ENCODE measurements at regions not wholly inside any gene's neighbourhood (a gene's known extent, or its start where the extent isn't known, plus 50 kb on each side); places are given as distances from the start of the nearest gene placed in this dataset.
A peak's percentile ranks its signal among the peaks of the same experiment; 100 is the strongest.

GRCh38 chr4:141391771-141392170 is 171.1 kb downstream of the ZNF330 start:
- peak overlapping the region; percentile 33 for H3K27ac ChIP-seq
- DNase-seq (ENCODE audit: low read depth, low spot score), result peak; percentile 52

DNA sequence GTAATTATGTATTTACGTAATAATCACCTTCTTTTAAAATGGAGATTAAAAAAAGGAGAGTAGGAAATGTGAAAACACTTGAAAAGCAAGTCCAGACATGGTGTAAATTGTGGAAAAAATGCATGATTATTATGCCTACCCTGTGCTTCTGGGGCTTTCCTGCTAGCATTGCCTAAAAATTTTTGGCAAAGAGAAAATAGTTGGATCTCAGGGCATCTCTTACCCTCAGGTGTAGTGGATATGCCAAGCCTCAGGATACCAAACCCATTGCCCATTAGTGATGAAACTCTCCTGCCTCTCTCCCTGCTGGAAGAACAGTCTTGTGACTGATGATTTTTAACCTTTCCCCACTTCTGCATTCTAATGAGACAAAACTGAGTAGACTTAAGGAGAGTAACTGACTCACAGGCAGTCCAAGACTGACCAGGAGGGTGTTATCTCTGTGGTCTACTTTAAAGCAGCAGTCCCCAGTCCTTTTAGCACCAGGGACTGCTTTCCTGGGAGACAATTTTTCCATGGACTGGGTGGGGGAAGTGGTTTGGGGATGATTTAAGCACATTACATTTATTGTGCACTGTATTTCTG is 174.6 kb downstream of the ZNF330 start:
- H3K27ac ChIP-seq, result no peak overlapping the region
- DNase-seq (ENCODE audit: low read depth, low spot score), result no peak

GRCh38 chr4:141395919-141396318 is 175.2 kb downstream of the ZNF330 start:
- no peak for DNase-seq (ENCODE audit: low read depth, low spot score)
- H3K27ac ChIP-seq, result no peak overlapping the region

GRCh38 chr4:141402712-141403111 is 182.0 kb downstream of the ZNF330 start:
- no peak for DNase-seq (ENCODE audit: low read depth, low spot score)
- no peak overlapping the region for H3K27ac ChIP-seq

DNA sequence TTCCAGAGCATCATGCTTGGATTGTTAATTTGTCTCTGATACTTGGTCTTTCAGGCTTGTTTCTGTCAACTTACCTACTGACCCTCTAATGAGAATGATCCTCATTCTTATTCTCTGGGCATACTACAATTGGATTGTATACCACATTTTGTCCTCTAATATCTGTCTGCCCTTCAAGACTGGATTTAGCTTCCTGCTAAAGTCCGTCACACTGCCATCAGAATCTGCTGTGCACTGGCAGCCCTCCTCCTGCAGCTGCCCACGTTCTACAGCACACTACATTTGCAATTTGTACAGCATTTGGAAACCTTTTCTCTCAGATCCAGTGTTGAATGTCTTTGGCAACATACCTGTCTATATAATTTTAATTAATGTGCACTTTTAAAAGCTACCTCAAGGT is 183.1 kb downstream of the ZNF330 start:
- H3K27ac ChIP-seq, result no peak overlapping the region
- no peak for DNase-seq (ENCODE audit: low read depth, low spot score)

DNA sequence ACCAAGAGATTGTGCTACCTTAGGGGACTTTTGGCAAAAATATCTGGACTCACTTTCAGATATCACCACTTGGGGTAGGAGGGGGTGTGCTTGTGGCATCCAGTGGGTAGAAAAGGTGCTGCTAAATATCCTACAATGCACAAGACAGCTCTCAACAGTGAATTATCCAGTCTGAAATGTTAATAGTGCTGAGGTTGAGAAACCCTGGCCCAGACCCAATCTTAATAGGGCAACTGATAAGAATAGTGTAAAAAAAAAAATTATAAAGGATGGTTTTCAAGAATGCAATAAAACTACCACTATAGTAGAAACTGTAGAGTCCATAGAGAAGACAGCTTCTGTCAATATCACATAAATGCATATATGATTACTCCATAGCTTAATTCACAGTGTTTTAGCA is 185.5 kb downstream of the ZNF330 start:
- H3K27ac ChIP-seq, result no peak overlapping the region
- no peak for DNase-seq (ENCODE audit: low read depth, low spot score)

GRCh38 chr4:141409556-141409955 is 188.9 kb downstream of the ZNF330 start:
- H3K27ac ChIP-seq, result no peak overlapping the region
- no peak for DNase-seq (ENCODE audit: low read depth, low spot score)

GRCh38 chr4:141410839-141411238 is 190.1 kb downstream of the ZNF330 start:
- H3K27ac ChIP-seq, result no peak overlapping the region
- no peak for DNase-seq (ENCODE audit: low read depth, low spot score)

DNA sequence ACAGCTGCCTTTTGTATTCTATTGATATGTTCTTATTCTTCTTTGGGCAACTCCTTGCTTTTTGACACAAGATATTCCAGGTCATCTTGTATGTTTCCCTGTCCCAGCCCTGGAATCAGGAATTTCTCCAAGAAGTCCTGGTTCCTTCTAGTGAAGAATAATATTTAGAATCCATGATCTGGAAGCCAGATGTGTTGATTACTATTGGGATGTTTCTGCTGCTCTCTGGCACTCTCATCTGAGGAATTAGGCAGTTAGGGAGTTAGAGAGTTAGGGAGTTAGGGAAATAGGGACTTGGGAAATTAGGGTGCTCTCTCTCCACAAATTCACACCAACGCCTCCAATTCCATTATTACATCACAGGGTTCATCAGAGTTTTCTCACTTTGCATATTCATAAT is 191.2 kb downstream of the ZNF330 start:
- H3K27ac ChIP-seq, result no peak overlapping the region
- no peak for DNase-seq (ENCODE audit: low read depth, low spot score)

DNA sequence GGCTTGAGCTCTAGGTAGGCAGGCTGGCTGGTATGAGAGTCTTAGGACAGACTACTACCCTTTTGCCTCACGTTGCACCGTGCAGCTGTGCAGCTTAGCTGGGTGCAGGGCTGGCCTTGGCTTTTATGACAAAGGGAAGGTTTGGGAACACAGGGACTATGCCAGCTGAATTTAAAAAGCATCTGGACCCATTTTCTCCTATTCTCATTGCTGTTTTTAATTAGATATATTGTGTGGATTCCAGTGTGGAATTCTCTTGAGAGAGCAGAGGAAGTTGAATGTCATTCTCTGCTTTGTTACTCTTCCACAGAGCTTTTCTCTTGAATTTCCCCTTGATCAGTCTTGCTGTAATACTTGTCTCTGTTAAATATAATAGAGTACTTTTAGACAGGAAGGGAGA is 192.7 kb downstream of the ZNF330 start:
- no peak for DNase-seq (ENCODE audit: low read depth, low spot score)
- no peak overlapping the region for H3K27ac ChIP-seq

- no peak for DNase-seq (ENCODE audit: low read depth, low spot score)
- H3K27ac ChIP-seq, result no peak overlapping the region
These were observed 195.0 kb downstream of the ZNF330 start for GRCh38 chr4:141415651-141416050.

DNA sequence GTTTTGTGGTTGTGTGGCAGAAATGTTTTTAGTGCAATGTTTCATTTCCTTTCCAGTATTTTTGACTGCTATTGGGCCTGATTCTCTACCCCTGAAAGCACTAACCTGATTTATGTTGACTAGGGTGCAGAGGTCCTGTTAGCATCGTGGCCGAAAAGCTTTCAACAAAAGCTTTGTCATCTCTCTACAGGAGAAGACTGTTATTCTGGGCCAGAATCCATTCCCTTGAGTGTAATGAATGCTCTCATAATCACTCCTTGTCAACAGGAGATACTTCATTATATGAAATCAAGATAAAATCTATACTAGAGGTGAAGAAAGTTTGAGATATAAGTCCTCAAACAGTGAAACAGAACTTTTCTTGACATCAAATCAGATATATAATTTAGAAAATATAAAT is 195.5 kb downstream of the ZNF330 start:
- DNase-seq (ENCODE audit: low read depth, low spot score), result no peak
- H3K27ac ChIP-seq, result no peak overlapping the region

GRCh38 chr4:141416677-141417363 is 196.1 kb downstream of the ZNF330 start:
- H3K27ac ChIP-seq, result no peak overlapping the region
- DNase-seq (ENCODE audit: low read depth, low spot score), result no peak

GRCh38 chr4:141417387-141417786 is 196.7 kb downstream of the ZNF330 start:
- no peak for DNase-seq (ENCODE audit: low read depth, low spot score)
- H3K27ac ChIP-seq, result no peak overlapping the region

GRCh38 chr4:141425124-141425523 is 204.4 kb downstream of the ZNF330 start:
- no peak for DNase-seq (ENCODE audit: low read depth, low spot score)
- H3K27ac ChIP-seq, result no peak overlapping the region

DNA sequence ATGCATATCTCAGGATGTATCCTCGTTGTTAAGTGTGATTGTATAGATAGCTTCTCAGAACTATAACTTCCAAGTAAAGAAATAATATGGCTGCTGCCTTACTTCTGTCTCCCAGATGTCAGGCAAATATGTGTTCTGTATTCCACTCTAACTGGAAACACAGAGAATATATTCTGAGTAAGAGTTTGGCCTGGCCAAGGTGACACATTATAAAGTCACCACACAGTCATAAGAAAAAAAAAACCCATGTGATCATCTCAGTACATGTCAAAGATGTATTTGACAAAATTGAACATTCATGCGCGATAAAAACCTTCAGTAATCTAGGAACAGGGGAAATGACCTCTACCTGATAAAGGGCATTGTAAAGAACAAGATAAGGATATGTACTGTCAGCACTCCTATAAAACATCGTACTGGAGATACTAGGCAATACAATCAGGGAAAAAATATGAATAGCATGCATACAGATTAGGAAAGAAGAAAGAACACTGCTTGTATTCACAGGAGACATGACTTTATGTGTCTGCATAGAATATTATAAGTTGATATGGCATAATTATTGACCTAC is 207.1 kb downstream of the ZNF330 start:
- H3K27ac ChIP-seq, result no peak overlapping the region
- no peak for DNase-seq (ENCODE audit: low read depth, low spot score)

DNA sequence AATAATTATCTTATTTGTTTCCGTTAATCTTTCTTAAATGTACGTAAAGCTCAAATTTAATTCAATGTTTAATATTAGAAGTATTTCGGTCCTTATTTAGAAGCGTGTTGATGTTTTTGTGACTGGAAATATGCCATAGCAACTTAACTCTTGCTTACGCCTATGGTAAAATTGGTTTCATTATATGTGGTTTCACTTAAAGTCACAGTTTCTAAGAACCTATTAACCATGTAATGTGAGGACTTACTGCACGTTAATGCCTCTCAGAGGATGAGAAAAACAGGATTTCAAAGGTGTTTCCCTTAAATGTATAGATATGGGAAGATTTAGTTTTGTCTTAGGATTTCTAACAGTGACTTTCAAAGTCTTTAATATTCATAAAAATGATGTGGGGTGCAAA is 206.4 kb upstream of the IL15 start:
- DNase-seq (ENCODE audit: low read depth, low spot score), result no peak

GRCh38 chr4:141430686-141431085 is 205.7 kb upstream of the IL15 start:
- no peak for DNase-seq (ENCODE audit: low read depth, low spot score)
- no peak overlapping the region for H3K27ac ChIP-seq

More for the DNA sequence above, 206.4 kb upstream of the IL15 start:
- H3K27ac ChIP-seq, result no peak overlapping the region

GRCh38 chr4:141432000-141432712 is 204.2 kb upstream of the IL15 start:
- H3K27ac ChIP-seq, result no peak overlapping the region
- no peak for DNase-seq (ENCODE audit: low read depth, low spot score)

- H3K27ac ChIP-seq, result no peak overlapping the region
- DNase-seq (ENCODE audit: low read depth, low spot score), result no peak
These were observed 200.7 kb upstream of the IL15 start for GRCh38 chr4:141435446-141436225.

GRCh38 chr4:141439223-141439622 is 197.2 kb upstream of the IL15 start:
- DNase-seq (ENCODE audit: low read depth, low spot score), result no peak

More at GRCh38 chr4:141439223-141439622, 197.2 kb upstream of the IL15 start:
- no peak overlapping the region for H3K27ac ChIP-seq

All from epithelial cell of prostate (primary cell).